Panc1 (cell line): ENCODE measurements at regions not wholly inside any gene's neighbourhood (a gene's known extent, or its start where the extent isn't known, plus 50 kb on each side); places are given as distances from the start of the nearest gene placed in this dataset.

Experiments used
- POLR2AphosphoS5 ChIP-seq: IDR thresholded peaks from 2 replicates; pipeline ENCODE4 v1.6.1; 2012; ENCODE audit warnings: mild to moderate bottlenecking, low read depth, low read length, moderate library complexity
- SIN3A ChIP-seq: IDR thresholded peaks from 2 replicates; pipeline ENCODE4 v1.6.1; 2012; ENCODE audit warnings: low read depth, mild to moderate bottlenecking, low read length, moderate library complexity, borderline replicate concordance; ENCODE audit not compliant: insufficient read depth
- TCF7L2 ChIP-seq: IDR thresholded peaks from 2 replicates; pipeline ENCODE4 v1.6.1; 2011; ENCODE audit warnings: mild to moderate bottlenecking, low read depth, low read length, inconsistent platforms
- TF ChIP-seq, protein P1 (sequence below): fragments of 450-650 bp; IDR thresholded peaks from 2 replicates; pipeline ENCODE4 v1.5.1; 2017; ENCODE audit warnings: mild to moderate bottlenecking
- TF ChIP-seq, protein P2 (sequence below), 2 experiments: IDR thresholded peaks; 2 replicates each; pipeline ENCODE4 v1.6.1; 2011 to 2012; ENCODE audit warnings: low read depth in 2 of 2, control low read depth in 1 of 2, low read length in 1 of 2, mild to moderate bottlenecking in 1 of 2, moderate library complexity in 1 of 2; ENCODE audit not compliant: insufficient read depth in 1 of 2

DNA sequence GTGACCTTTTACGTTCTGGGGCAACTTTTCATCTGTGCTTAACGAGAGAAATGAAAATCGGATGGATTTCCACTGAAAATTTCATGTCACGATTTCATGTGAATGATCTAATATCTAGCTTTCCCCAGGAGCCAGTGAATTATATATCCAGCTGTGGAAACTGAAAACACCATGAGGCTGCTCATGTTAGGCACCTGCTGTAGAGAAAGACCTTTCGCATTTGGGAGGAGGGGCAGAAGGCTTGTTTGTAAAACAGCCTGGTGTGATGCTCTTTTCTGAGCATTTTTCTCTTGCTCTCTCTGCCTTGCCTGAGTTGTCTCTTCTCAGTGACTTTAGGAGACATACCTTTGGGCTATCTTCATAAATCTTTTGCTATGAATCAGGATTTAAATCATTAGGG lies 84.6 kb upstream of the CYP1B1 start:
- TF ChIP-seq, protein P1, sequence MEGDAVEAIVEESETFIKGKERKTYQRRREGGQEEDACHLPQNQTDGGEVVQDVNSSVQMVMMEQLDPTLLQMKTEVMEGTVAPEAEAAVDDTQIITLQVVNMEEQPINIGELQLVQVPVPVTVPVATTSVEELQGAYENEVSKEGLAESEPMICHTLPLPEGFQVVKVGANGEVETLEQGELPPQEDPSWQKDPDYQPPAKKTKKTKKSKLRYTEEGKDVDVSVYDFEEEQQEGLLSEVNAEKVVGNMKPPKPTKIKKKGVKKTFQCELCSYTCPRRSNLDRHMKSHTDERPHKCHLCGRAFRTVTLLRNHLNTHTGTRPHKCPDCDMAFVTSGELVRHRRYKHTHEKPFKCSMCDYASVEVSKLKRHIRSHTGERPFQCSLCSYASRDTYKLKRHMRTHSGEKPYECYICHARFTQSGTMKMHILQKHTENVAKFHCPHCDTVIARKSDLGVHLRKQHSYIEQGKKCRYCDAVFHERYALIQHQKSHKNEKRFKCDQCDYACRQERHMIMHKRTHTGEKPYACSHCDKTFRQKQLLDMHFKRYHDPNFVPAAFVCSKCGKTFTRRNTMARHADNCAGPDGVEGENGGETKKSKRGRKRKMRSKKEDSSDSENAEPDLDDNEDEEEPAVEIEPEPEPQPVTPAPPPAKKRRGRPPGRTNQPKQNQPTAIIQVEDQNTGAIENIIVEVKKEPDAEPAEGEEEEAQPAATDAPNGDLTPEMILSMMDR: no peak
- TF ChIP-seq SIN3A (no peak), POLR2AphosphoS5 (no peak), TCF7L2 (no peak)
- TF ChIP-seq, protein P2, sequence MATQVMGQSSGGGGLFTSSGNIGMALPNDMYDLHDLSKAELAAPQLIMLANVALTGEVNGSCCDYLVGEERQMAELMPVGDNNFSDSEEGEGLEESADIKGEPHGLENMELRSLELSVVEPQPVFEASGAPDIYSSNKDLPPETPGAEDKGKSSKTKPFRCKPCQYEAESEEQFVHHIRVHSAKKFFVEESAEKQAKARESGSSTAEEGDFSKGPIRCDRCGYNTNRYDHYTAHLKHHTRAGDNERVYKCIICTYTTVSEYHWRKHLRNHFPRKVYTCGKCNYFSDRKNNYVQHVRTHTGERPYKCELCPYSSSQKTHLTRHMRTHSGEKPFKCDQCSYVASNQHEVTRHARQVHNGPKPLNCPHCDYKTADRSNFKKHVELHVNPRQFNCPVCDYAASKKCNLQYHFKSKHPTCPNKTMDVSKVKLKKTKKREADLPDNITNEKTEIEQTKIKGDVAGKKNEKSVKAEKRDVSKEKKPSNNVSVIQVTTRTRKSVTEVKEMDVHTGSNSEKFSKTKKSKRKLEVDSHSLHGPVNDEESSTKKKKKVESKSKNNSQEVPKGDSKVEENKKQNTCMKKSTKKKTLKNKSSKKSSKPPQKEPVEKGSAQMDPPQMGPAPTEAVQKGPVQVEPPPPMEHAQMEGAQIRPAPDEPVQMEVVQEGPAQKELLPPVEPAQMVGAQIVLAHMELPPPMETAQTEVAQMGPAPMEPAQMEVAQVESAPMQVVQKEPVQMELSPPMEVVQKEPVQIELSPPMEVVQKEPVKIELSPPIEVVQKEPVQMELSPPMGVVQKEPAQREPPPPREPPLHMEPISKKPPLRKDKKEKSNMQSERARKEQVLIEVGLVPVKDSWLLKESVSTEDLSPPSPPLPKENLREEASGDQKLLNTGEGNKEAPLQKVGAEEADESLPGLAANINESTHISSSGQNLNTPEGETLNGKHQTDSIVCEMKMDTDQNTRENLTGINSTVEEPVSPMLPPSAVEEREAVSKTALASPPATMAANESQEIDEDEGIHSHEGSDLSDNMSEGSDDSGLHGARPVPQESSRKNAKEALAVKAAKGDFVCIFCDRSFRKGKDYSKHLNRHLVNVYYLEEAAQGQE (IDR thresholded peaks at IDR 0.05; ENCODE audit: insufficient read depth in 1 of 2, low read depth in 2 of 2, low read length in 1 of 2): no peak
